ENCODE measurements at regions not wholly inside any gene's neighbourhood (a gene's known extent, or its start where the extent isn't known, plus 50 kb on each side); places are given as distances from the start of the nearest gene placed in this dataset.

- TF ChIP-seq, protein P1, sequence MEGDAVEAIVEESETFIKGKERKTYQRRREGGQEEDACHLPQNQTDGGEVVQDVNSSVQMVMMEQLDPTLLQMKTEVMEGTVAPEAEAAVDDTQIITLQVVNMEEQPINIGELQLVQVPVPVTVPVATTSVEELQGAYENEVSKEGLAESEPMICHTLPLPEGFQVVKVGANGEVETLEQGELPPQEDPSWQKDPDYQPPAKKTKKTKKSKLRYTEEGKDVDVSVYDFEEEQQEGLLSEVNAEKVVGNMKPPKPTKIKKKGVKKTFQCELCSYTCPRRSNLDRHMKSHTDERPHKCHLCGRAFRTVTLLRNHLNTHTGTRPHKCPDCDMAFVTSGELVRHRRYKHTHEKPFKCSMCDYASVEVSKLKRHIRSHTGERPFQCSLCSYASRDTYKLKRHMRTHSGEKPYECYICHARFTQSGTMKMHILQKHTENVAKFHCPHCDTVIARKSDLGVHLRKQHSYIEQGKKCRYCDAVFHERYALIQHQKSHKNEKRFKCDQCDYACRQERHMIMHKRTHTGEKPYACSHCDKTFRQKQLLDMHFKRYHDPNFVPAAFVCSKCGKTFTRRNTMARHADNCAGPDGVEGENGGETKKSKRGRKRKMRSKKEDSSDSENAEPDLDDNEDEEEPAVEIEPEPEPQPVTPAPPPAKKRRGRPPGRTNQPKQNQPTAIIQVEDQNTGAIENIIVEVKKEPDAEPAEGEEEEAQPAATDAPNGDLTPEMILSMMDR (conservative IDR thresholded peaks at IDR 0.05 in 1 of 2, IDR thresholded peaks at IDR 0.05 in 1 of 2; ENCODE audit: low read depth in 1 of 2, low read length in 2 of 2) = no peak
- TF ChIP-seq EZH2 (IDR thresholded peaks at IDR 0.05; ENCODE audit: low read length, missing control alignments) = no peak
These were observed 109.9 kb upstream of the OTOS start for GRCh38 chr2:240250150-240250984.
